OCI-LY1 (cell line): ENCODE measurements at regions not wholly inside any gene's neighbourhood (a gene's known extent, or its start where the extent isn't known, plus 50 kb on each side); places are given as distances from the start of the nearest gene placed in this dataset.

Experiments used
- H2AFZ ChIP-seq: fragments of 200-600 bp; sonication (generic), shearing (Covaris generic); 2 replicates; pipeline ENCODE4 v1.6.0; 2014; ENCODE audit warnings: antibody characterized with exemption, mild to moderate bottlenecking, low read length
- H3F3A ChIP-seq: fragments of 200-600 bp; sonication (generic), shearing (Covaris generic); 2 replicates; pipeline ENCODE4 v1.6.0; 2014; ENCODE audit warnings: mild to moderate bottlenecking, antibody characterized with exemption, low read length, moderate library complexity; ENCODE audit not compliant: insufficient read depth
- H3K27ac ChIP-seq: fragments of 200-600 bp; sonication (generic); 2 replicates; pipeline ENCODE4 v1.5.1; 2014; ENCODE audit warnings: low read length, mixed run types, mild to moderate bottlenecking, low read depth; ENCODE audit not compliant: poor library complexity, severe bottlenecking
- H3K27me3 ChIP-seq: fragments of 200-600 bp; sonication (generic); 2 replicates; pipeline ENCODE4 v1.6.0; 2014; ENCODE audit warnings: antibody characterized with exemption, mild to moderate bottlenecking, low read length, moderate library complexity; ENCODE audit not compliant: insufficient read depth
- H3K36me3 ChIP-seq: fragments of 200-600 bp; sonication (generic); 2 replicates; pipeline ENCODE4 v1.6.1; 2014; ENCODE audit warnings: mild to moderate bottlenecking, antibody characterized with exemption, low read length, moderate library complexity, mixed read lengths; ENCODE audit not compliant: insufficient read depth
- H3K4me1 ChIP-seq: fragments of 200-600 bp; sonication (generic); 2 replicates; pipeline ENCODE4 v1.5.1; 2014; ENCODE audit warnings: mild to moderate bottlenecking, low read length, moderate library complexity; ENCODE audit not compliant: insufficient read depth, severe bottlenecking
- H3K4me2 ChIP-seq: fragments of 200-600 bp; sonication (generic), shearing (Covaris generic); 2 replicates; pipeline ENCODE4 v1.6.1; 2014; ENCODE audit warnings: low read length
- H3K4me3 ChIP-seq: fragments of 200-600 bp; sonication (generic); 2 replicates; pipeline ENCODE4 v1.5.1; 2014; ENCODE audit warnings: low read length, low read depth, mild to moderate bottlenecking, mixed read lengths; ENCODE audit not compliant: poor library complexity, severe bottlenecking
- H3K79me2 ChIP-seq: fragments of 200-600 bp; shearing (Covaris generic); 2 replicates; pipeline ENCODE4 v1.6.1; 2016; ENCODE audit warnings: mixed run types, low read length, mixed read lengths; ENCODE audit not compliant: insufficient read depth
- H3K9ac ChIP-seq: fragments of 200-600 bp; sonication (generic), shearing (Covaris generic); 2 replicates; pipeline ENCODE4 v1.6.1; 2014; ENCODE audit warnings: mild to moderate bottlenecking, low read length, mixed read lengths
- H3K9me2 ChIP-seq: fragments of 200-600 bp; sonication (generic), shearing (Covaris generic); 2 replicates; pipeline ENCODE4 v1.6.1; 2014; ENCODE audit warnings: low read depth, mild to moderate bottlenecking, low read length, mixed read lengths
- H3K9me3 ChIP-seq: fragments of 200-600 bp; shearing (Covaris generic); 2 replicates; pipeline ENCODE4 v1.6.1; 2014; ENCODE audit warnings: low read length, mixed read lengths
- H4K20me1 ChIP-seq: fragments of 200-600 bp; sonication (generic), shearing (Covaris generic); 2 replicates; pipeline ENCODE4 v1.6.0; 2016; ENCODE audit warnings: mild to moderate bottlenecking, low read length; ENCODE audit not compliant: insufficient read depth
- EZH2 ChIP-seq: fragments of 200-600 bp; sonication (generic), shearing (Covaris generic); IDR thresholded peaks from 2 replicates; pipeline ENCODE4 v1.8.0; 2017; ENCODE audit warnings: borderline replicate concordance, mixed run types, mild to moderate bottlenecking, antibody characterized with exemption, low read length, moderate library complexity, mixed read lengths
- TF ChIP-seq, protein P1 (sequence below): fragments of 200-600 bp; sonication (generic), shearing (Covaris generic); IDR thresholded peaks from 2 replicates; pipeline ENCODE4 v1.5.1; 2017; ENCODE audit warnings: mild to moderate bottlenecking, antibody characterized with exemption, low read length, moderate library complexity, mixed read lengths

DNA sequence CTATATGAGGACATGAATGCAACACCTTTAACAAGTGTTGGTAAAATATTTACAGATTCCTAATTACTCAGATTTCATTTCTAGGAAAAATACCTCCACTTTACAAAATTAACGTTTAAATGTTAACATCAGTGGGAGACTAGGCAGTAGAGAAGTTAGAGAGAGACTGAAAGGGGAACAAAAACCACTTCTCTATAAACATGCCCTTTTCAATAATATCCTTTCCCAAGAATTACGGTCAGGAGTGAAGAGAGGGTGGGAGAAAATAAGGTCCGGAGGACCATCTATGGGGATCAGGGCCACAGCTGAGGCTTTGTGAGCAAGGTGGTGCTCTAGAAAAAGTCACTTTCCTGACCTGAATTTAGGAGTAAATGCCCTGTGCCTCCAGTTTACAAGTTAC lies 65.3 kb upstream of the WIPF1 start:
- H3K27me3 ChIP-seq: no peaks in the 10 kb centered on the region
- H3K9ac ChIP-seq: no peak overlapping the region
- no peaks in the 10 kb centered on the region for H3K9me2 ChIP-seq
- H3K79me2 ChIP-seq: no peaks in the 10 kb centered on the region
- H3K4me1 ChIP-seq: no peaks in the 10 kb centered on the region
- no peak overlapping the region for H3K27ac ChIP-seq
- no peak overlapping the region for H3K4me2 ChIP-seq
- no peak overlapping the region for H2AFZ ChIP-seq
- TF ChIP-seq EZH2: no peak
- TF ChIP-seq, protein P1, sequence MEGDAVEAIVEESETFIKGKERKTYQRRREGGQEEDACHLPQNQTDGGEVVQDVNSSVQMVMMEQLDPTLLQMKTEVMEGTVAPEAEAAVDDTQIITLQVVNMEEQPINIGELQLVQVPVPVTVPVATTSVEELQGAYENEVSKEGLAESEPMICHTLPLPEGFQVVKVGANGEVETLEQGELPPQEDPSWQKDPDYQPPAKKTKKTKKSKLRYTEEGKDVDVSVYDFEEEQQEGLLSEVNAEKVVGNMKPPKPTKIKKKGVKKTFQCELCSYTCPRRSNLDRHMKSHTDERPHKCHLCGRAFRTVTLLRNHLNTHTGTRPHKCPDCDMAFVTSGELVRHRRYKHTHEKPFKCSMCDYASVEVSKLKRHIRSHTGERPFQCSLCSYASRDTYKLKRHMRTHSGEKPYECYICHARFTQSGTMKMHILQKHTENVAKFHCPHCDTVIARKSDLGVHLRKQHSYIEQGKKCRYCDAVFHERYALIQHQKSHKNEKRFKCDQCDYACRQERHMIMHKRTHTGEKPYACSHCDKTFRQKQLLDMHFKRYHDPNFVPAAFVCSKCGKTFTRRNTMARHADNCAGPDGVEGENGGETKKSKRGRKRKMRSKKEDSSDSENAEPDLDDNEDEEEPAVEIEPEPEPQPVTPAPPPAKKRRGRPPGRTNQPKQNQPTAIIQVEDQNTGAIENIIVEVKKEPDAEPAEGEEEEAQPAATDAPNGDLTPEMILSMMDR: no peak
- H3K4me3 ChIP-seq: no peak overlapping the region
- no peaks in the 10 kb centered on the region for H4K20me1 ChIP-seq
- no peaks in the 10 kb centered on the region for H3K9me3 ChIP-seq
- no peaks in the 10 kb centered on the region for H3F3A ChIP-seq
- H3K36me3 ChIP-seq: no peaks in the 10 kb centered on the region

DNA sequence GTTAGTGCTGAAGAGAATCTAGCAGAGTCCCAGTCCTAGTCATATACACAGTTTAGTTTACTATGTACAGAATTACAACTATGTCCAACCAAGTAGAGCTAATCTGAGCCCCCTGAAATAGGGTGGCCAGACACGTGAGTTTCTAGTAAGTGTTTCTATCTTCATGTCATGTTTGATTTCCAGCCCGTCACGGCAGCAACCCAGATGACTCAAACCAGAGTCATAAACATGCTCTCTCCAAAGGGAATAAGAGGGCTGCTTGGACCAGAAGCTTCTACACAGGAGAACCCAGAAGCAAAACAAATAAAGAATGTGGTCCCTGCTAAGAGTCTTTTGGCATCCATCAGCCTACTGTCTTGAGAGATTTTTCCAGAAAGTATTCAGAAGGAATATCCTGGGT lies 64.9 kb upstream of the WIPF1 start:
- no peak overlapping the region for H2AFZ ChIP-seq
- H3K4me3 ChIP-seq: no peak overlapping the region
- no peaks in the 10 kb centered on the region for H3K4me1 ChIP-seq
- no peaks in the 10 kb centered on the region for H3K9me2 ChIP-seq
- H3K79me2 ChIP-seq: no peaks in the 10 kb centered on the region
- H3F3A ChIP-seq: no peaks in the 10 kb centered on the region
- TF ChIP-seq, protein P1: no peak
- TF ChIP-seq EZH2: no peak
- no peaks in the 10 kb centered on the region for H3K36me3 ChIP-seq
- no peak overlapping the region for H3K9ac ChIP-seq
- H3K4me2 ChIP-seq: no peak overlapping the region
- H4K20me1 ChIP-seq: no peaks in the 10 kb centered on the region
- no peak overlapping the region for H3K27ac ChIP-seq
- no peaks in the 10 kb centered on the region for H3K9me3 ChIP-seq
- no peaks in the 10 kb centered on the region for H3K27me3 ChIP-seq

DNA sequence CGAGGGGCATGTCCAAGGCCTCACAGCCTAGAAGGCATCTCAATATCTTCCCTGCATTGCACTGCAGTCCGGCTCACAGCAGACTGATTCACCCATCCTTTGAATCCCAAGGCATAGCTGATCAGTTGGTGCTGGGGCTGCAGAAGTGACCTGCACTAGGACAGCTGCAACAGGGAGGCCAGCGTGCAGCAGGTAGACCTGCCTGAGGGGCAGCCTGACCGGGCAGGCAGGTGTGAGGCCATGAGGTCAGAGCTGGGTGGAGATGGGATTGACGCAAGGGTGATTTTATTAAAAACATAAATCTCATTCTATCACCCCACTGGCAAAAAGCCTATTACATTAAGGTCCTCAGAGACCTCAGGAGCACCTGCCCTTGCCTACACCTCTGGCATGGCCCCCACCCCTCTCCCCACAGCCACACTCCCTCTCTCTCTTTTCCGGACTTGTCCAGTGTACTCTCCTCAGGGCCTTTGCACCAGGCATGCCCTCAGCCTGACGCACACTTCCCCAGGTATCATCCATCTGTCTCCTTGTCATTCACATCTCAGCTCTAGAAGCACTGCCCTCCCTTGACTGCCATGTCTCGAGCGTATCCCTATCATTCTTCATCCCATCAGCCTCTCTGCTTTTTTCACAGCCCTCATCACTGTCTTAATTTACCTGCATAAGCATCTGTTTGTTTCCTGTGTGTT lies 63.5 kb upstream of the WIPF1 start:
- Histone ChIP-seq H3K79me2 (no peaks in the 10 kb centered on the region), H3K4me2 (no peak overlapping the region), H3F3A (no peaks in the 10 kb centered on the region), H4K20me1 (no peaks in the 10 kb centered on the region), H3K4me1 (no peaks in the 10 kb centered on the region), H3K27me3 (no peaks in the 10 kb centered on the region), H3K36me3 (no peaks in the 10 kb centered on the region), H3K27ac (no peak overlapping the region), H3K9ac (no peak overlapping the region), H2AFZ (no peak overlapping the region), H3K9me3 (0 out of 2 replicates have a peak, but pooled peaks cover under 1% of the 10 kb centered on the region), H3K9me2 (no peaks in the 10 kb centered on the region), H3K4me3 (no peak overlapping the region)
- TF ChIP-seq, protein P1: no peak
- no peak for TF ChIP-seq EZH2
